ENCODE measurements at regions not wholly inside any gene's neighbourhood (a gene's known extent, or its start where the extent isn't known, plus 50 kb on each side); places are given as distances from the start of the nearest gene placed in this dataset.

DNA sequence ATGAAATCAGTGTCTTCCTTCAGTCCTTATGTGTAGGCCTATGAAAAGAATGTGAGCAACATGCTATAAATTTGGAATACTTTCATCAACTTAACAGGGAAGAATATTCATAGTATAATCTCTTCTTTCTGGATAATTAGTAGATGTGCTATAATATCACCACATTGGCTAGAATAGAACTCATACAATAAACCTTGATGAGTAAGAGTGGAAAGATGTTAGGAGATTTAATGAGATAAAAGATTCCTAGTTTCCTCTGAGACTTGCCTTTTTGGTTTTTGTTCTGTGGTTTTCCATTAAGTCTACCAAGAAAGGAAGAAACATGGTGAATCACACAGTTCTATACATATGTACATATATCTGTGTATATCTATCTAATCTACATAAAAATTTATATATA is 301.8 kb upstream of the PRR16 start:
- TF ChIP-seq, protein P1, sequence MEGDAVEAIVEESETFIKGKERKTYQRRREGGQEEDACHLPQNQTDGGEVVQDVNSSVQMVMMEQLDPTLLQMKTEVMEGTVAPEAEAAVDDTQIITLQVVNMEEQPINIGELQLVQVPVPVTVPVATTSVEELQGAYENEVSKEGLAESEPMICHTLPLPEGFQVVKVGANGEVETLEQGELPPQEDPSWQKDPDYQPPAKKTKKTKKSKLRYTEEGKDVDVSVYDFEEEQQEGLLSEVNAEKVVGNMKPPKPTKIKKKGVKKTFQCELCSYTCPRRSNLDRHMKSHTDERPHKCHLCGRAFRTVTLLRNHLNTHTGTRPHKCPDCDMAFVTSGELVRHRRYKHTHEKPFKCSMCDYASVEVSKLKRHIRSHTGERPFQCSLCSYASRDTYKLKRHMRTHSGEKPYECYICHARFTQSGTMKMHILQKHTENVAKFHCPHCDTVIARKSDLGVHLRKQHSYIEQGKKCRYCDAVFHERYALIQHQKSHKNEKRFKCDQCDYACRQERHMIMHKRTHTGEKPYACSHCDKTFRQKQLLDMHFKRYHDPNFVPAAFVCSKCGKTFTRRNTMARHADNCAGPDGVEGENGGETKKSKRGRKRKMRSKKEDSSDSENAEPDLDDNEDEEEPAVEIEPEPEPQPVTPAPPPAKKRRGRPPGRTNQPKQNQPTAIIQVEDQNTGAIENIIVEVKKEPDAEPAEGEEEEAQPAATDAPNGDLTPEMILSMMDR (conservative IDR thresholded peaks at IDR 0.05), result no peak
- no peak for TF ChIP-seq ZFX (IDR thresholded peaks at IDR 0.05)

Data from C4-2B (cell line).